ENCODE measurements at regions not wholly inside any gene's neighbourhood (a gene's known extent, or its start where the extent isn't known, plus 50 kb on each side); places are given as distances from the start of the nearest gene placed in this dataset.

DNA sequence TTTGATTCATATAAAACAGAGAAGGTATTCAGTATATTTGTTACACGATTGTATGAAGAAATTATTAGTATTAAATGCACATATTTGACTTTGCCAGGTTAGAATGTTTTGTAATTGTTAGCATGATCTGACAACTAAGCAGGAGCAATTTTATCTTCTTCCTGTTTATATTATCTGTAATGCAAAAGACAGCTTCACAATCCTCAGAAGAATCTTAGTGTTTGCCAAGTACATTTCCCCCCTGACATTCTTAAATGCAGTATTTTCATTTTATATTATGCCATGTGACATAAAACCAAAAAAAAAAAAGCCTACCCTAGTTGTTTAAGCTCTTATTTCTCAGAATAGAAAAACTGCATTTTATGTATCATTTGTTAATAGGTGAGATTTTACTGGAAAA, 469.4 kb downstream of the FOXG1 start:
- TF ChIP-seq, protein P1, sequence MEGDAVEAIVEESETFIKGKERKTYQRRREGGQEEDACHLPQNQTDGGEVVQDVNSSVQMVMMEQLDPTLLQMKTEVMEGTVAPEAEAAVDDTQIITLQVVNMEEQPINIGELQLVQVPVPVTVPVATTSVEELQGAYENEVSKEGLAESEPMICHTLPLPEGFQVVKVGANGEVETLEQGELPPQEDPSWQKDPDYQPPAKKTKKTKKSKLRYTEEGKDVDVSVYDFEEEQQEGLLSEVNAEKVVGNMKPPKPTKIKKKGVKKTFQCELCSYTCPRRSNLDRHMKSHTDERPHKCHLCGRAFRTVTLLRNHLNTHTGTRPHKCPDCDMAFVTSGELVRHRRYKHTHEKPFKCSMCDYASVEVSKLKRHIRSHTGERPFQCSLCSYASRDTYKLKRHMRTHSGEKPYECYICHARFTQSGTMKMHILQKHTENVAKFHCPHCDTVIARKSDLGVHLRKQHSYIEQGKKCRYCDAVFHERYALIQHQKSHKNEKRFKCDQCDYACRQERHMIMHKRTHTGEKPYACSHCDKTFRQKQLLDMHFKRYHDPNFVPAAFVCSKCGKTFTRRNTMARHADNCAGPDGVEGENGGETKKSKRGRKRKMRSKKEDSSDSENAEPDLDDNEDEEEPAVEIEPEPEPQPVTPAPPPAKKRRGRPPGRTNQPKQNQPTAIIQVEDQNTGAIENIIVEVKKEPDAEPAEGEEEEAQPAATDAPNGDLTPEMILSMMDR (IDR thresholded peaks at IDR 0.05) = no peak
- no peak for TF ChIP-seq NR3C1 (CRISPR knock-in tag; conservative IDR thresholded peaks at IDR 0.05; ENCODE audit: low read depth)
- TF ChIP-seq NFYB (CRISPR knock-in tag; conservative IDR thresholded peaks at IDR 0.05; ENCODE audit: low read depth) = no peak
- TF ChIP-seq, protein P2, sequence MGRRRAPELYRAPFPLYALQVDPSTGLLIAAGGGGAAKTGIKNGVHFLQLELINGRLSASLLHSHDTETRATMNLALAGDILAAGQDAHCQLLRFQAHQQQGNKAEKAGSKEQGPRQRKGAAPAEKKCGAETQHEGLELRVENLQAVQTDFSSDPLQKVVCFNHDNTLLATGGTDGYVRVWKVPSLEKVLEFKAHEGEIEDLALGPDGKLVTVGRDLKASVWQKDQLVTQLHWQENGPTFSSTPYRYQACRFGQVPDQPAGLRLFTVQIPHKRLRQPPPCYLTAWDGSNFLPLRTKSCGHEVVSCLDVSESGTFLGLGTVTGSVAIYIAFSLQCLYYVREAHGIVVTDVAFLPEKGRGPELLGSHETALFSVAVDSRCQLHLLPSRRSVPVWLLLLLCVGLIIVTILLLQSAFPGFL (CRISPR knock-in tag; IDR thresholded peaks at IDR 0.05; ENCODE audit: borderline replicate concordance) = no peak
- TF ChIP-seq, protein P3, sequence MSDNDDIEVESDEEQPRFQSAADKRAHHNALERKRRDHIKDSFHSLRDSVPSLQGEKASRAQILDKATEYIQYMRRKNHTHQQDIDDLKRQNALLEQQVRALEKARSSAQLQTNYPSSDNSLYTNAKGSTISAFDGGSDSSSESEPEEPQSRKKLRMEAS (CRISPR knock-in tag; IDR thresholded peaks at IDR 0.05) = no peak
- TF ChIP-seq, protein P4, sequence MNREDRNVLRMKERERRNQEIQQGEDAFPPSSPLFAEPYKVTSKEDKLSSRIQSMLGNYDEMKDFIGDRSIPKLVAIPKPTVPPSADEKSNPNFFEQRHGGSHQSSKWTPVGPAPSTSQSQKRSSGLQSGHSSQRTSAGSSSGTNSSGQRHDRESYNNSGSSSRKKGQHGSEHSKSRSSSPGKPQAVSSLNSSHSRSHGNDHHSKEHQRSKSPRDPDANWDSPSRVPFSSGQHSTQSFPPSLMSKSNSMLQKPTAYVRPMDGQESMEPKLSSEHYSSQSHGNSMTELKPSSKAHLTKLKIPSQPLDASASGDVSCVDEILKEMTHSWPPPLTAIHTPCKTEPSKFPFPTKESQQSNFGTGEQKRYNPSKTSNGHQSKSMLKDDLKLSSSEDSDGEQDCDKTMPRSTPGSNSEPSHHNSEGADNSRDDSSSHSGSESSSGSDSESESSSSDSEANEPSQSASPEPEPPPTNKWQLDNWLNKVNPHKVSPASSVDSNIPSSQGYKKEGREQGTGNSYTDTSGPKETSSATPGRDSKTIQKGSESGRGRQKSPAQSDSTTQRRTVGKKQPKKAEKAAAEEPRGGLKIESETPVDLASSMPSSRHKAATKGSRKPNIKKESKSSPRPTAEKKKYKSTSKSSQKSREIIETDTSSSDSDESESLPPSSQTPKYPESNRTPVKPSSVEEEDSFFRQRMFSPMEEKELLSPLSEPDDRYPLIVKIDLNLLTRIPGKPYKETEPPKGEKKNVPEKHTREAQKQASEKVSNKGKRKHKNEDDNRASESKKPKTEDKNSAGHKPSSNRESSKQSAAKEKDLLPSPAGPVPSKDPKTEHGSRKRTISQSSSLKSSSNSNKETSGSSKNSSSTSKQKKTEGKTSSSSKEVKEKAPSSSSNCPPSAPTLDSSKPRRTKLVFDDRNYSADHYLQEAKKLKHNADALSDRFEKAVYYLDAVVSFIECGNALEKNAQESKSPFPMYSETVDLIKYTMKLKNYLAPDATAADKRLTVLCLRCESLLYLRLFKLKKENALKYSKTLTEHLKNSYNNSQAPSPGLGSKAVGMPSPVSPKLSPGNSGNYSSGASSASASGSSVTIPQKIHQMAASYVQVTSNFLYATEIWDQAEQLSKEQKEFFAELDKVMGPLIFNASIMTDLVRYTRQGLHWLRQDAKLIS (CRISPR knock-in tag; IDR thresholded peaks at IDR 0.05; ENCODE audit: borderline replicate concordance) = no peak
- no peak for TF ChIP-seq SP1 (CRISPR knock-in tag; conservative IDR thresholded peaks at IDR 0.05)
- TF ChIP-seq, protein P5, sequence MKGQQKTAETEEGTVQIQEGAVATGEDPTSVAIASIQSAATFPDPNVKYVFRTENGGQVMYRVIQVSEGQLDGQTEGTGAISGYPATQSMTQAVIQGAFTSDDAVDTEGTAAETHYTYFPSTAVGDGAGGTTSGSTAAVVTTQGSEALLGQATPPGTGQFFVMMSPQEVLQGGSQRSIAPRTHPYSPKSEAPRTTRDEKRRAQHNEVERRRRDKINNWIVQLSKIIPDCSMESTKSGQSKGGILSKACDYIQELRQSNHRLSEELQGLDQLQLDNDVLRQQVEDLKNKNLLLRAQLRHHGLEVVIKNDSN (CRISPR knock-in tag; IDR thresholded peaks at IDR 0.05) = no peak
- TF ChIP-seq, protein P6, sequence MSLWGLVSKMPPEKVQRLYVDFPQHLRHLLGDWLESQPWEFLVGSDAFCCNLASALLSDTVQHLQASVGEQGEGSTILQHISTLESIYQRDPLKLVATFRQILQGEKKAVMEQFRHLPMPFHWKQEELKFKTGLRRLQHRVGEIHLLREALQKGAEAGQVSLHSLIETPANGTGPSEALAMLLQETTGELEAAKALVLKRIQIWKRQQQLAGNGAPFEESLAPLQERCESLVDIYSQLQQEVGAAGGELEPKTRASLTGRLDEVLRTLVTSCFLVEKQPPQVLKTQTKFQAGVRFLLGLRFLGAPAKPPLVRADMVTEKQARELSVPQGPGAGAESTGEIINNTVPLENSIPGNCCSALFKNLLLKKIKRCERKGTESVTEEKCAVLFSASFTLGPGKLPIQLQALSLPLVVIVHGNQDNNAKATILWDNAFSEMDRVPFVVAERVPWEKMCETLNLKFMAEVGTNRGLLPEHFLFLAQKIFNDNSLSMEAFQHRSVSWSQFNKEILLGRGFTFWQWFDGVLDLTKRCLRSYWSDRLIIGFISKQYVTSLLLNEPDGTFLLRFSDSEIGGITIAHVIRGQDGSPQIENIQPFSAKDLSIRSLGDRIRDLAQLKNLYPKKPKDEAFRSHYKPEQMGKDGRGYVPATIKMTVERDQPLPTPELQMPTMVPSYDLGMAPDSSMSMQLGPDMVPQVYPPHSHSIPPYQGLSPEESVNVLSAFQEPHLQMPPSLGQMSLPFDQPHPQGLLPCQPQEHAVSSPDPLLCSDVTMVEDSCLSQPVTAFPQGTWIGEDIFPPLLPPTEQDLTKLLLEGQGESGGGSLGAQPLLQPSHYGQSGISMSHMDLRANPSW (CRISPR knock-in tag; conservative IDR thresholded peaks at IDR 0.05; ENCODE audit: low read depth) = no peak
- TF ChIP-seq CREB1 (CRISPR knock-in tag; IDR thresholded peaks at IDR 0.05) = no peak
- TF ChIP-seq, protein P7, sequence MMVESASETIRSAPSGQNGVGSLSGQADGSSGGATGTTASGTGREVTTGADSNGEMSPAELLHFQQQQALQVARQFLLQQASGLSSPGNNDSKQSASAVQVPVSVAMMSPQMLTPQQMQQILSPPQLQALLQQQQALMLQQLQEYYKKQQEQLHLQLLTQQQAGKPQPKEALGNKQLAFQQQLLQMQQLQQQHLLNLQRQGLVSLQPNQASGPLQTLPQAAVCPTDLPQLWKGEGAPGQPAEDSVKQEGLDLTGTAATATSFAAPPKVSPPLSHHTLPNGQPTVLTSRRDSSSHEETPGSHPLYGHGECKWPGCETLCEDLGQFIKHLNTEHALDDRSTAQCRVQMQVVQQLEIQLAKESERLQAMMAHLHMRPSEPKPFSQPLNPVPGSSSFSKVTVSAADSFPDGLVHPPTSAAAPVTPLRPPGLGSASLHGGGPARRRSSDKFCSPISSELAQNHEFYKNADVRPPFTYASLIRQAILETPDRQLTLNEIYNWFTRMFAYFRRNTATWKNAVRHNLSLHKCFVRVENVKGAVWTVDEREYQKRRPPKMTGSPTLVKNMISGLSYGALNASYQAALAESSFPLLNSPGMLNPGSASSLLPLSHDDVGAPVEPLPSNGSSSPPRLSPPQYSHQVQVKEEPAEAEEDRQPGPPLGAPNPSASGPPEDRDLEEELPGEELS (CRISPR knock-in tag; IDR thresholded peaks at IDR 0.05) = no peak
- TF ChIP-seq GTF2I (CRISPR knock-in tag; conservative IDR thresholded peaks at IDR 0.05) = no peak

Data from WTC11 (cell line).